Lung (tissue), 11 donors: ENCODE measurements at regions not wholly inside any gene's neighbourhood (a gene's known extent, or its start where the extent isn't known, plus 50 kb on each side); places are given as distances from the start of the nearest gene placed in this dataset.

ENCODE experiments used
- ATAC-seq: fragments of 200-7000 bp; cut with Tn5 transposase; one replicate; pipeline ENCODE4 v1.9.1; 2020; ENCODE audit warnings: moderate number of reproducible peaks; ENCODE audit not compliant: insufficient read depth, low FRiP score
- DNase-seq, 3 donors: peaks; one replicate each; pipeline ENCODE4 v3.0.0-alpha.2; 2013 to 2017
- H3K27ac ChIP-seq, 2 donors: one replicate each; pipeline ENCODE4 v1.5.1; 2013; ENCODE audit warnings: mild to moderate bottlenecking in 2 of 2, moderate library complexity in 2 of 2, control low read depth in 1 of 2, inconsistent platforms in 1 of 2, low read depth in 1 of 2, low read length in 1 of 2
- H3K27me3 ChIP-seq, 3 donors: one replicate each; pipeline ENCODE4 v1.5.1; 2013; ENCODE audit warnings: low read length in 2 of 3; ENCODE audit not compliant: control insufficient read depth in 3 of 3, insufficient read depth in 3 of 3
- H3K36me3 ChIP-seq, 4 donors: one replicate each; pipeline ENCODE4 v1.5.1; 2013; ENCODE audit warnings: low read length in 4 of 4, mild to moderate bottlenecking in 1 of 4, moderate library complexity in 1 of 4; ENCODE audit not compliant: control insufficient read depth in 4 of 4, insufficient read depth in 4 of 4
- H3K4me1 ChIP-seq, 5 donors: one replicate each; pipeline ENCODE4 v1.5.1; 2013; ENCODE audit warnings: low read length in 5 of 5, mild to moderate bottlenecking in 2 of 5, moderate library complexity in 1 of 5; ENCODE audit not compliant: control insufficient read depth in 5 of 5, insufficient read depth in 5 of 5
- H3K4me3 ChIP-seq: one replicate; pipeline ENCODE4 v1.5.1; 2013; ENCODE audit warnings: mild to moderate bottlenecking, control low read depth, moderate library complexity
- H3K9ac ChIP-seq, 2 donors: one replicate each; pipeline ENCODE4 v1.5.1; 2013; ENCODE audit warnings: low read length in 2 of 2, control low read depth in 1 of 2; ENCODE audit not compliant: insufficient read depth in 1 of 2
- H3K9me3 ChIP-seq, 4 donors: one replicate each; pipeline ENCODE4 v1.5.1; 2013; ENCODE audit warnings: low read length in 3 of 4, mild to moderate bottlenecking in 1 of 4, moderate library complexity in 1 of 4; ENCODE audit not compliant: control insufficient read depth in 4 of 4, insufficient read depth in 3 of 4
- WGBS, 2 donors: extraction: QIAGEN DNeasy Blood & Tissue Kit; methylation state at CpG; one replicate each; pipeline ENCODE4 v1.1.7; 2013; 5-methylcytosine and 5-hydroxymethylcytosine counted together
- TF ChIP-seq, protein P1 (sequence below): IDR thresholded peaks from 2 replicates; pipeline ENCODE4 v1.5.1; 2012; ENCODE audit warnings: mild to moderate bottlenecking; ENCODE audit errors: control extremely low read depth, extremely low read depth
- donor health status: control.
- donor health status: control.
- donor health status: Bipolar disorder and iron deficiency.
- donor health status: healthy.
- donor health status: DM: yes; HTN: yes; CAD: no.

DNA sequence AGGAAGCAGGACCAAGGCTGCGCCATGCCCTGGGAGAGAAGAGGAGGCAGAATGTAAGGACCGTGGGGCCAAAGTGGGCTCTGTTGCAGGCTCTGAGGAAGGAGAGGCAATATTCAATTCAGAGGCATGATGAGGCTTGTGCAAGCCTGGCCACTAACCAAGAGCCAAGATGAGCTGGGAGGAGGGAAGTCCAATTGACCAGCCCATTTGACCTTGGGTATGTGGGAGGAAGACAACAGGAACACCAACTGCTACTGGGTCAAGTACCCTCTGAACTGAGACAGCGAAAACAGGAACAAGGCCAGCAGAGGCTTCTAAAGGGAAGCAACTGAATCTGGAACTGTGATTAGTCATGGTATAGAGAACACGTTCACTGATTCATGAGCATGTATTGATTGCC lies 779.6 kb downstream of the MAFB start:
- Histone ChIP-seq H3K9me3 (no peaks in the 10 kb centered on the region), H3K4me3 (no peak overlapping the region), H3K27me3 (no peaks in the 10 kb centered on the region), H3K36me3 (no peaks in the 10 kb centered on the region), H3K27ac (no peak overlapping the region), H3K9ac (no peak overlapping the region), H3K4me1 (peaks cover 0 to 6% (median 0%) of the 10 kb centered on the region in 5 donors)
- WGBS, 2 donors: 66% methylated on average over 4 of the region's 4 CpGs
- TF ChIP-seq, protein P1, sequence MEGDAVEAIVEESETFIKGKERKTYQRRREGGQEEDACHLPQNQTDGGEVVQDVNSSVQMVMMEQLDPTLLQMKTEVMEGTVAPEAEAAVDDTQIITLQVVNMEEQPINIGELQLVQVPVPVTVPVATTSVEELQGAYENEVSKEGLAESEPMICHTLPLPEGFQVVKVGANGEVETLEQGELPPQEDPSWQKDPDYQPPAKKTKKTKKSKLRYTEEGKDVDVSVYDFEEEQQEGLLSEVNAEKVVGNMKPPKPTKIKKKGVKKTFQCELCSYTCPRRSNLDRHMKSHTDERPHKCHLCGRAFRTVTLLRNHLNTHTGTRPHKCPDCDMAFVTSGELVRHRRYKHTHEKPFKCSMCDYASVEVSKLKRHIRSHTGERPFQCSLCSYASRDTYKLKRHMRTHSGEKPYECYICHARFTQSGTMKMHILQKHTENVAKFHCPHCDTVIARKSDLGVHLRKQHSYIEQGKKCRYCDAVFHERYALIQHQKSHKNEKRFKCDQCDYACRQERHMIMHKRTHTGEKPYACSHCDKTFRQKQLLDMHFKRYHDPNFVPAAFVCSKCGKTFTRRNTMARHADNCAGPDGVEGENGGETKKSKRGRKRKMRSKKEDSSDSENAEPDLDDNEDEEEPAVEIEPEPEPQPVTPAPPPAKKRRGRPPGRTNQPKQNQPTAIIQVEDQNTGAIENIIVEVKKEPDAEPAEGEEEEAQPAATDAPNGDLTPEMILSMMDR: no peak
- DNase-seq: peak in 1 of 3 donors; percentile 14
- ATAC-seq: peak; percentile 79

- ATAC-seq (no peak), DNase-seq (peak in 2 of 3 donors; percentile 20 to 44)
- H3K27ac ChIP-seq: no peak overlapping the region
- WGBS, 2 donors: 80 to 86% methylated on average over 7 of the region's 7 CpGs
- H3K9me3 ChIP-seq: peaks cover 0 to 2% (median 0%) of the 10 kb centered on the region in 4 donors
- TF ChIP-seq, protein P1: no peak
- no peak overlapping the region for H3K4me3 ChIP-seq
- no peaks in the 10 kb centered on the region for H3K36me3 ChIP-seq
- H3K9ac ChIP-seq: no peak overlapping the region
- H3K27me3 ChIP-seq: no peaks in the 10 kb centered on the region
- peaks cover 0 to 9% (median 2%) of the 10 kb centered on the region in 5 donors for H3K4me1 ChIP-seq
These were observed 784.4 kb downstream of the MAFB start for GRCh38 chr20:39904476-39905112.

DNA sequence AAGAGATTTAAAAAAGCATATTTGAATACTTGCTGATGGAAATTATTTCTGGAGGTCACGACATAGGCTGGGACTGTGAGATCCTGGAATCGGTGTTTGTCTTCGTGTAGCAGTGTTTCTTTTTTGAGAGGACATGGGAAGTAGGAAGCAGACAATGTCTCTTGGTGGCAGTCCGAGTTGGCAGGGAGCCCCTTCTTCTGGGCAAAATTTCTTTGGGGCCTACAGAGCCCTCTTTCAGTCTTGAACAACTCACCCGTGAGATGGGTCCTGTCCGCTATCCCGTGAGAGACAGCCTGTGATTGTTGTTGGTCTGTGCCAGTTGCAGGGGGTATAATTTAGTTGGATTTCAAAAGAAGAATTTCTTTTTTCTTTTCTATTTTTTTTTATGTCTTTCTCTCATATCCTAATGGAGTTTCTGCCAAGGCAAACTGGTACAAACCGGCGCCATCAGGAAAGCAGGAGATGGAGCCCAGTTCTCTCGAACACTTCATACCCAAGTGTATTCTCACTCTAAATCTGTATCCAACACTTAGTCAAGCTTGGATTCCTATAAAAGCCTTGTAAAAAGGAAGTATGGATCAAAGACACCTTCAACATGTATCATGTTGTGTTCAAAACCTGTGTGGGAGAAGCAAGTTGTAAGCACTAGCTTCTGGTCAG lies 785.1 kb downstream of the MAFB start:
- 84 to 92% methylated on average over 10 of the region's 10 CpGs for WGBS, 2 donors
- Histone ChIP-seq H3K9ac (no peak overlapping the region), H3K36me3 (no peaks in the 10 kb centered on the region), H3K27ac (no peak overlapping the region), H3K4me3 (no peak overlapping the region), H3K27me3 (no peaks in the 10 kb centered on the region), H3K4me1 (peaks cover 0 to 9% (median 2%) of the 10 kb centered on the region in 5 donors), H3K9me3 (peaks cover 0 to 2% (median 0%) of the 10 kb centered on the region in 4 donors)
- peak in 1 of 3 donors; percentile 42 for DNase-seq
- ATAC-seq: no peak
- TF ChIP-seq, protein P1: no peak
